ENCODE measurements at regions not wholly inside any gene's neighbourhood (a gene's known extent, or its start where the extent isn't known, plus 50 kb on each side); places are given as distances from the start of the nearest gene placed in this dataset.

GRCh38 chr2:41634686-41635085 is 413.1 kb upstream of the PKDCC start:
- H3K9ac ChIP-seq (ENCODE audit: control insufficient read depth, insufficient read depth, low read length), result no peak overlapping the region
- ChIA-PET SMC1A (ENCODE audit: uncharacterized antibody, unreplicated experiment) (no interaction called here), RAD21 (ENCODE audit: unreplicated experiment) (no interaction called here), CTCF (no interaction called here), POLR2A (no interaction called here)
- in situ Hi-C loops (cut with MboI) (no loop called here), intact Hi-C loops (cut with micrococcal nuclease; ENCODE audit: unreplicated experiment) (no loop called here)
- BruUV-seq (replicated peaks), result no TSS peak
- no peaks in the 10 kb centered on the region for H3K79me2 ChIP-seq (ENCODE audit: control insufficient read depth, insufficient read depth, low read length)
- no peak overlapping the region for H3K27ac ChIP-seq (ENCODE audit: control insufficient read depth, insufficient read depth)
- no peak overlapping the region for H3K4me3 ChIP-seq
- 0% methylated on average over 2 of the region's 2 CpGs for WGBS (ENCODE audit: insufficient coverage, insufficient replicate concordance, low lambda C conversion rate, missing lambda C conversion rate)
- ATAC-seq (no peak), DNase-seq (ENCODE audit: low read depth, low spot score) (no peak), FAIRE-seq (no peak)
- H3K9me3 ChIP-seq (replicated peaks; ENCODE audit: control insufficient read depth, insufficient read depth, low read length), result no peaks in the 10 kb centered on the region
- H3K27me3 ChIP-seq (replicated peaks in 1 of 2; ENCODE audit: control insufficient read depth in 2 of 2, insufficient read depth in 2 of 2, low read length in 1 of 2), result no peaks in the 10 kb centered on the region; a peak in 1 of 4 replicates
- TF ChIP-seq ASH2L (IDR thresholded peaks at IDR 0.05; ENCODE audit: borderline replicate concordance, low read depth) (no peak), NFXL1 (IDR thresholded peaks at IDR 0.05; ENCODE audit: borderline replicate concordance) (no peak), STAT3 (IDR thresholded peaks at IDR 0.05; ENCODE audit: low read depth, low read length) (no peak), GABPA (IDR thresholded peaks at IDR 0.05; ENCODE audit: low read depth) (no peak), SIN3A (IDR thresholded peaks at IDR 0.05; ENCODE audit: low read depth, low read length) (no peak), TAF1 (IDR thresholded peaks at IDR 0.05; ENCODE audit: borderline replicate concordance, low read depth, low read length) (no peak), YY1 (IDR thresholded peaks at IDR 0.05; ENCODE audit: low read depth, low read length) (no peak), PKNOX1 (IDR thresholded peaks at IDR 0.05) (no peak), E4F1 (IDR thresholded peaks at IDR 0.05; ENCODE audit: borderline replicate concordance, partially characterized antibody) (no peak), RB1 (IDR thresholded peaks at IDR 0.05; ENCODE audit: borderline replicate concordance) (no peak), JUND (IDR thresholded peaks at IDR 0.05; ENCODE audit: low read depth, low read length) (no peak), RAD51 (IDR thresholded peaks at IDR 0.05) (no peak), CHD1 (IDR thresholded peaks at IDR 0.05; ENCODE audit: low read depth, low read length) (no peak), NRF1 (conservative IDR thresholded peaks at IDR 0.05; ENCODE audit: low read depth, low read length) (no peak), CHD4 (IDR thresholded peaks at IDR 0.05) (no peak), IKZF1 (conservative IDR thresholded peaks at IDR 0.05) (no peak), CTCF (IDR thresholded peaks at IDR 0.05 in 2 of 3, conservative IDR thresholded peaks at IDR 0.05 in 1 of 3; ENCODE audit: control insufficient read depth in 2 of 3, extremely low read depth in 1 of 3, insufficient read depth in 1 of 3, low read depth in 3 of 3, low read length in 3 of 3) (no peak), JUNB (IDR thresholded peaks at IDR 0.05) (no peak), ATF7 (IDR thresholded peaks at IDR 0.05; ENCODE audit: low read depth) (no peak)
- TF ChIP-seq, protein P1, sequence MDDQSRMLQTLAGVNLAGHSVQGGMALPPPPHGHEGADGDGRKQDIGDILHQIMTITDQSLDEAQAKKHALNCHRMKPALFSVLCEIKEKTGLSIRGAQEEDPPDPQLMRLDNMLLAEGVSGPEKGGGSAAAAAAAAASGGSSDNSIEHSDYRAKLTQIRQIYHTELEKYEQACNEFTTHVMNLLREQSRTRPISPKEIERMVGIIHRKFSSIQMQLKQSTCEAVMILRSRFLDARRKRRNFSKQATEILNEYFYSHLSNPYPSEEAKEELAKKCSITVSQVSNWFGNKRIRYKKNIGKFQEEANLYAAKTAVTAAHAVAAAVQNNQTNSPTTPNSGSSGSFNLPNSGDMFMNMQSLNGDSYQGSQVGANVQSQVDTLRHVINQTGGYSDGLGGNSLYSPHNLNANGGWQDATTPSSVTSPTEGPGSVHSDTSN (IDR thresholded peaks at IDR 0.05; ENCODE audit: insufficient replicate concordance, low read depth, low read length), result no peak
- no peak overlapping the region for H3K4me2 ChIP-seq (ENCODE audit: control insufficient read depth, insufficient read depth)
- H3K36me3 ChIP-seq (ENCODE audit: control insufficient read depth in 2 of 2, insufficient read depth in 2 of 2, low read length in 1 of 2), result no peaks in the 10 kb centered on the region
- H4K20me1 ChIP-seq (ENCODE audit: control insufficient read depth, insufficient read depth), result no peaks in the 10 kb centered on the region
- no peaks in the 10 kb centered on the region for H3K4me1 ChIP-seq (ENCODE audit: control insufficient read depth, insufficient read depth, low read length)
- no peak overlapping the region for H2AFZ ChIP-seq (ENCODE audit: control insufficient read depth, low read depth, low read length)

All from GM12878 (cell line).